AG20443 (cell line): ENCODE measurements at regions not wholly inside any gene's neighbourhood (a gene's known extent, or its start where the extent isn't known, plus 50 kb on each side); places are given as distances from the start of the nearest gene placed in this dataset.

ENCODE experiments used
- DNase-seq: peaks from one replicate; pipeline ENCODE4 v3.0.0; 2012; ENCODE audit warnings: low spot score, mixed read lengths

GRCh38 chr12:60138526-60138925 is 542.7 kb downstream of the SLC16A7 start:
- DNase-seq = no peak

- no peak for DNase-seq
These were observed 548.6 kb downstream of the SLC16A7 start for GRCh38 chr12:60144395-60144794.

GRCh38 chr12:60148109-60148508 is 552.3 kb downstream of the SLC16A7 start:
- peak; percentile 58 for DNase-seq

- DNase-seq = peak; percentile 45
These were observed 553.0 kb downstream of the SLC16A7 start for GRCh38 chr12:60148831-60149230.

- DNase-seq = no peak
These were observed 556.9 kb downstream of the SLC16A7 start for GRCh38 chr12:60152756-60153155.

GRCh38 chr12:60159761-60160160 is 563.9 kb downstream of the SLC16A7 start:
- no peak for DNase-seq

GRCh38 chr12:60162988-60163720 is 567.3 kb downstream of the SLC16A7 start:
- DNase-seq = no peak

GRCh38 chr12:60165781-60166180 is 570.0 kb downstream of the SLC16A7 start:
- DNase-seq = no peak

- no peak for DNase-seq
These were observed 572.6 kb downstream of the SLC16A7 start for GRCh38 chr12:60168441-60168840.

- no peak for DNase-seq
These were observed 574.1 kb downstream of the SLC16A7 start for GRCh38 chr12:60169904-60170303.

GRCh38 chr12:60172266-60173211 is 576.7 kb downstream of the SLC16A7 start:
- DNase-seq = peak; percentile 34

- DNase-seq = no peak
These were observed 577.7 kb downstream of the SLC16A7 start for GRCh38 chr12:60173224-60174170.

- no peak for DNase-seq
These were observed 578.6 kb downstream of the SLC16A7 start for GRCh38 chr12:60174476-60174875.

- DNase-seq = no peak
These were observed 579.1 kb downstream of the SLC16A7 start for GRCh38 chr12:60174941-60175340.

- DNase-seq = no peak
These were observed 581.1 kb downstream of the SLC16A7 start for GRCh38 chr12:60176891-60177290.

GRCh38 chr12:60180298-60180697 is 584.5 kb downstream of the SLC16A7 start:
- DNase-seq = no peak

GRCh38 chr12:60182354-60182753 is 586.5 kb downstream of the SLC16A7 start:
- DNase-seq = no peak

- no peak for DNase-seq
These were observed 588.3 kb downstream of the SLC16A7 start for GRCh38 chr12:60184096-60184495.

GRCh38 chr12:60185060-60185459 is 589.2 kb downstream of the SLC16A7 start:
- no peak for DNase-seq

- DNase-seq = no peak
These were observed 595.4 kb downstream of the SLC16A7 start for GRCh38 chr12:60191271-60191670.

- DNase-seq = peak; percentile 24
These were observed 596.0 kb downstream of the SLC16A7 start for GRCh38 chr12:60191676-60192359.
